ENCODE measurements at regions not wholly inside any gene's neighbourhood (a gene's known extent, or its start where the extent isn't known, plus 50 kb on each side); places are given as distances from the start of the nearest gene placed in this dataset.
A peak's percentile ranks its signal among the peaks of the same experiment; 100 is the strongest.

GRCh38 chr11:15768321-15768720 lies 588.0 kb downstream of the SOX6 start:
- Histone ChIP-seq H3K4me1 (no peaks in the 10 kb centered on the region), H3K27ac (no peak overlapping the region), H3K27me3 (no peaks in the 10 kb centered on the region), H3K9me3 (no peaks in the 10 kb centered on the region), H3K36me3 (no peaks in the 10 kb centered on the region), H3K4me3 (no peak overlapping the region)
- intact Hi-C loops (cut with DNase I; ENCODE audit: low total_unique reads): no loop called here
- no peak for DNase-seq
- TF ChIP-seq CTCF (IDR thresholded peaks at IDR 0.05): no peak
- no peak for TF ChIP-seq POLR2A (IDR thresholded peaks at IDR 0.05)

- DNase-seq: no peak
- H3K27me3 ChIP-seq: no peaks in the 10 kb centered on the region
- no peaks in the 10 kb centered on the region for H3K9me3 ChIP-seq
- H3K27ac ChIP-seq: no peak overlapping the region
- H3K36me3 ChIP-seq: no peaks in the 10 kb centered on the region
- no peaks in the 10 kb centered on the region for H3K4me1 ChIP-seq
- intact Hi-C loops (cut with DNase I; ENCODE audit: low total_unique reads): no loop called here
- no peak for TF ChIP-seq CTCF (IDR thresholded peaks at IDR 0.05)
- TF ChIP-seq POLR2A (IDR thresholded peaks at IDR 0.05): no peak
- H3K4me3 ChIP-seq: no peak overlapping the region
Observed at GRCh38 chr11:15769203-15769602, 587.1 kb downstream of the SOX6 start.

- TF ChIP-seq POLR2A (IDR thresholded peaks at IDR 0.05) (no peak), CTCF (IDR thresholded peaks at IDR 0.05) (peak in 3 of 4 experiments; percentile 11 to 21 (median 16))
- Histone ChIP-seq H3K9me3 (no peaks in the 10 kb centered on the region), H3K4me1 (no peaks in the 10 kb centered on the region), H3K27ac (no peak overlapping the region), H3K27me3 (no peaks in the 10 kb centered on the region), H3K4me3 (no peak overlapping the region), H3K36me3 (no peaks in the 10 kb centered on the region)
- intact Hi-C loops (cut with DNase I; ENCODE audit: low total_unique reads): no loop called here
- DNase-seq: peak in 1 of 2 donors; percentile 16
Observed at GRCh38 chr11:15770798-15771414, 585.4 kb downstream of the SOX6 start.

- DNase-seq: no peak
- intact Hi-C loops (cut with DNase I; ENCODE audit: low total_unique reads): no loop called here
- Histone ChIP-seq H3K27ac (no peak overlapping the region), H3K4me1 (no peaks in the 10 kb centered on the region), H3K9me3 (no peaks in the 10 kb centered on the region), H3K27me3 (no peaks in the 10 kb centered on the region), H3K36me3 (no peaks in the 10 kb centered on the region), H3K4me3 (no peak overlapping the region)
- TF ChIP-seq POLR2A (IDR thresholded peaks at IDR 0.05): no peak
- TF ChIP-seq CTCF (IDR thresholded peaks at IDR 0.05): no peak
Observed at GRCh38 chr11:15772547-15772946, 583.8 kb downstream of the SOX6 start.

- no peak for TF ChIP-seq CTCF (IDR thresholded peaks at IDR 0.05)
- no peak for TF ChIP-seq POLR2A (IDR thresholded peaks at IDR 0.05)
- no peak for DNase-seq
- no peak overlapping the region for H3K4me3 ChIP-seq
- no peaks in the 10 kb centered on the region for H3K4me1 ChIP-seq
- H3K27ac ChIP-seq: no peak overlapping the region
- no peaks in the 10 kb centered on the region for H3K36me3 ChIP-seq
- no peaks in the 10 kb centered on the region for H3K27me3 ChIP-seq
- no peaks in the 10 kb centered on the region for H3K9me3 ChIP-seq
- intact Hi-C loops (cut with DNase I; ENCODE audit: low total_unique reads): no loop called here
Observed at GRCh38 chr11:15772981-15773380, 583.4 kb downstream of the SOX6 start.

Data from uterus (tissue), 3 donors.